Sigmoid colon (tissue), 4 donors: ENCODE measurements at regions not wholly inside any gene's neighbourhood (a gene's known extent, or its start where the extent isn't known, plus 50 kb on each side); places are given as distances from the start of the nearest gene placed in this dataset.

Experiments used
- CTCF ChIP-seq, 4 experiments: fragments of 450-650 bp in 3 of 4; fragments of 200-600 bp in 1 of 4; IDR thresholded peaks; one replicate each; pipeline ENCODE4 v1.5.1; 2016 to 2019; ENCODE audit warnings: antibody characterized with exemption in 4 of 4, mild to moderate bottlenecking in 3 of 4, moderate library complexity in 2 of 4
- EP300 ChIP-seq, 4 donors: sonication (generic); formaldehyde crosslinking; IDR thresholded peaks; one replicate each; pipeline ENCODE4 v1.6.1; 2017; ENCODE audit warnings: antibody characterized with exemption in 4 of 4
- POLR2A ChIP-seq, 2 donors: fragments of 450-650 bp; IDR thresholded peaks; one replicate each; pipeline ENCODE4 v1.6.1; 2016; ENCODE audit warnings: antibody characterized with exemption in 2 of 2, mild to moderate bottlenecking in 2 of 2, moderate library complexity in 2 of 2
- POLR2AphosphoS5 ChIP-seq, 4 donors: sonication (generic); formaldehyde crosslinking; IDR thresholded peaks; one replicate each; pipeline ENCODE4 v1.6.1; 2017; ENCODE audit warnings: antibody characterized with exemption in 4 of 4

DNA sequence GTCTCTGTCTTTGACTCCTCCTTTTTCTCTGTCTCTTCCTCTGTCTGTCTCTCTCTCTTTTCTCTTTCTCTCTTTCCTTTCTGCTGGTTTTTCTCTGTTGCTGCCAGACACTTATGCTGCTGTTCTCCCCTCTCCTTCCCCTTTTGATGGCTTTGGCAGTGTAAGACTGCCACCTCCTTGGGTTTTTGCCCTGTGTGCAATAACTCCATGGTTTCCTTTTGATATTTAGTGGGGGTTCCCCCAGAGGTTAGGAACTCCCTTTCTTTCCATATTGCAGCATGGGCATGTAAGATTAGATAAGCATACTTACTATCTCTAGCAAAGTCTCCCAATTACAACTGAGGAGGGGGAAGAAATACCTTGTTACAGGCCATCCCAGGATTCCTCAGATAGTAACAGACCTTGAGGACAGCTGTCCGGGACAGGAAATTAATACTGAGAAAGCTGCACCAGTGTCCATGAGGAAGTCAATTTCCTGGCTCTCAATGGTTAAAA is 333.8 kb upstream of the RBMY1B start:
- TF ChIP-seq CTCF (IDR thresholded peaks at IDR 0.05), result no peak
- no peak for TF ChIP-seq POLR2A (IDR thresholded peaks at IDR 0.05)
- no peak for TF ChIP-seq EP300 (IDR thresholded peaks at IDR 0.05)
- no peak for TF ChIP-seq POLR2AphosphoS5 (IDR thresholded peaks at IDR 0.05)
